ENCODE measurements at regions not wholly inside any gene's neighbourhood (a gene's known extent, or its start where the extent isn't known, plus 50 kb on each side); places are given as distances from the start of the nearest gene placed in this dataset.
"Not testable (repeated sequence)": the region's sequence is repeated elsewhere in the genome, so short reads cannot be mapped to it uniquely, and the experiment has no call there.

DNA sequence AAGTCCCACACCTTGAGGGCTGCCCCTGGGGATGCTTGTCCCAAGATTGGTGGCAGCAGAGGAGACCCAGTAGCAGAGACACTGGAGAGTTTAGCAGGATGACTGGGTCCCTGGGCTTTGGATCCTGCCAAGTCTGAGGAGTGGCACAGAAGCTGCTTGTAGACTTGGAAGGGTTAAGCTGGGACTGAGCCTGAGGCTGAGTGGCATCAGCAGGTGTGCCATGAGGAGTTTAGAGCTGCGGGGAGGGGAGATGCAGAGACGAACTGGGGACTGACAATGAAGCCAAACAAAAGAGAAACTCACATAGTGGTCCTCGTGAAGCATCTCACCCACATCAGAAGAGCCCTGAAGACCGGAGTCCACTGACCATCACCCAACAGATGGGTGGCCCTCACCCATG lies 329.7 kb upstream of the KLHL29 start:
- H3K14ac ChIP-seq (ENCODE audit: low read length) = no peak overlapping the region

DNA sequence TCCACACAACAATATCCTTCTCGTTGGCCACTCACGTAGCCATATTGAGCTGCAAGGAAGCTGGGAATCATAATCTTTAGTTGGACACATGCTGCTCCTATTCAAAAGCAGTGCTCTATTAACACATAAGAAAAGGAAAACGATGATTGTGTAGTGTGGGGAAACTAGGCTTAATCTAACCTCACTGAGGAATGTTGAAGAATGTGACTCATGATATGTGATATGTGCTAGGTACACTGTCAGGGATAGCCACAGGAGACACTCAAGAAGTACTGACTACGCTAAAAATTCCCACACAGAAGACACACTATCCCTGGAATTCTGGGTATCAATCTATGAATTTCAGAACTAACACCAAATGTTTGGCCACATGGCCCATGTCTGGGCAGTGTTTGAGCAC lies 328.1 kb upstream of the KLHL29 start:
- H2BK5ac ChIP-seq (ENCODE audit: low read length); H2AK5ac ChIP-seq (ENCODE audit: low read depth, low read length); H2AFZ ChIP-seq (ENCODE audit: low read length); H3K4ac ChIP-seq (ENCODE audit: low read length); H2BK120ac ChIP-seq (ENCODE audit: low read depth, low read length); H3K4me3 ChIP-seq (ENCODE audit: low read length in 2 of 2); H3K36me3 ChIP-seq (replicated peaks in 1 of 2; ENCODE audit: control insufficient read depth in 2 of 2, insufficient read depth in 2 of 2, low read length in 2 of 2); H3K9ac ChIP-seq (ENCODE audit: low read depth, low read length, poor library complexity); H3K23ac ChIP-seq (ENCODE audit: low read depth, low read length, poor library complexity); H3K14ac ChIP-seq (ENCODE audit: low read length); H3K79me1 ChIP-seq (ENCODE audit: low read depth, low read length); H2BK12ac ChIP-seq (ENCODE audit: low read length); H3K18ac ChIP-seq (ENCODE audit: low read length); DNase-seq (ENCODE audit: low spot score); H3K4me2 ChIP-seq (ENCODE audit: insufficient read depth, low read length, poor library complexity, severe bottlenecking); H4K91ac ChIP-seq (ENCODE audit: low read depth, low read length, poor library complexity); H3K27me3 ChIP-seq (ENCODE audit: control insufficient read depth in 3 of 3, insufficient read depth in 3 of 3, low read depth in 1 of 3, low read length in 3 of 3); H3K4me1 ChIP-seq (ENCODE audit: control insufficient read depth in 2 of 2, insufficient read depth in 1 of 2, low read depth in 1 of 2, low read length in 2 of 2); H3K9me3 ChIP-seq (replicated peaks in 1 of 2; ENCODE audit: control insufficient read depth in 2 of 2, insufficient read depth in 1 of 2, low read depth in 1 of 2, low read length in 2 of 2); H4K8ac ChIP-seq (ENCODE audit: low read depth, low read length); H3K27ac ChIP-seq (replicated peaks; ENCODE audit: low read length); H2BK15ac ChIP-seq (ENCODE audit: low read length): not testable (repeated sequence)
- no CpG with 5 or more reads among the region's 4 CpGs for WGBS, 2 donors (ENCODE audit: extremely low coverage in 2 of 2, insufficient read length in 2 of 2, insufficient replicate concordance in 1 of 2)

More for the DNA sequence above, 329.7 kb upstream of the KLHL29 start:
- H2BK12ac ChIP-seq (ENCODE audit: low read length) = no peak overlapping the region
- no peaks in the 10 kb centered on the region for H3K27me3 ChIP-seq (ENCODE audit: control insufficient read depth in 3 of 3, insufficient read depth in 3 of 3, low read depth in 1 of 3, low read length in 3 of 3)
- H2AFZ ChIP-seq (ENCODE audit: low read length) = no peak overlapping the region
- H3K4me3 ChIP-seq (ENCODE audit: low read length in 2 of 2) = no peak overlapping the region
- H3K27ac ChIP-seq (replicated peaks; ENCODE audit: low read length) = no peak overlapping the region
- H3K4me1 ChIP-seq (ENCODE audit: control insufficient read depth in 2 of 2, insufficient read depth in 1 of 2, low read depth in 1 of 2, low read length in 2 of 2) = peaks cover 0 to 5% of the 10 kb centered on the region in 2 donors
- no peaks in the 10 kb centered on the region for H3K36me3 ChIP-seq (replicated peaks in 1 of 2; ENCODE audit: control insufficient read depth in 2 of 2, insufficient read depth in 2 of 2, low read length in 2 of 2)
- H2BK5ac ChIP-seq (ENCODE audit: low read length) = no peak overlapping the region
- peak overlapping the region; percentile 13 for H2AK5ac ChIP-seq (ENCODE audit: low read depth, low read length)
- no CpG with 5 or more reads among the region's 4 CpGs for WGBS, 2 donors (ENCODE audit: extremely low coverage in 2 of 2, insufficient read length in 2 of 2, insufficient replicate concordance in 1 of 2)
- H3K23ac ChIP-seq (ENCODE audit: low read depth, low read length, poor library complexity) = no peak overlapping the region
- H3K79me1 ChIP-seq (ENCODE audit: low read depth, low read length) = no peaks in the 10 kb centered on the region
- no peak overlapping the region for H4K91ac ChIP-seq (ENCODE audit: low read depth, low read length, poor library complexity)
- H4K8ac ChIP-seq (ENCODE audit: low read depth, low read length) = no peak overlapping the region
- no peak overlapping the region for H2BK15ac ChIP-seq (ENCODE audit: low read length)
- no peak overlapping the region for H3K9ac ChIP-seq (ENCODE audit: low read depth, low read length, poor library complexity)
- no peak overlapping the region for H3K4me2 ChIP-seq (ENCODE audit: insufficient read depth, low read length, poor library complexity, severe bottlenecking)
- H3K4ac ChIP-seq (ENCODE audit: low read length) = no peak overlapping the region
- no peak overlapping the region for H2BK120ac ChIP-seq (ENCODE audit: low read depth, low read length)
- H3K9me3 ChIP-seq (replicated peaks in 1 of 2; ENCODE audit: control insufficient read depth in 2 of 2, insufficient read depth in 1 of 2, low read depth in 1 of 2, low read length in 2 of 2) = peaks cover 0 to 2% of the 10 kb centered on the region in 2 donors
- no peak overlapping the region for H3K18ac ChIP-seq (ENCODE audit: low read length)
- no peak for DNase-seq (ENCODE audit: low spot score)

- H3K23ac ChIP-seq (ENCODE audit: low read depth, low read length, poor library complexity) = no peak overlapping the region
- no peaks in the 10 kb centered on the region for H3K36me3 ChIP-seq (replicated peaks in 1 of 2; ENCODE audit: control insufficient read depth in 2 of 2, insufficient read depth in 2 of 2, low read length in 2 of 2)
- no peak overlapping the region for H2BK5ac ChIP-seq (ENCODE audit: low read length)
- peaks cover 0 to 10% of the 10 kb centered on the region in 2 donors for H3K4me1 ChIP-seq (ENCODE audit: control insufficient read depth in 2 of 2, insufficient read depth in 1 of 2, low read depth in 1 of 2, low read length in 2 of 2)
- no peak overlapping the region for H3K4ac ChIP-seq (ENCODE audit: low read length)
- no peaks in the 10 kb centered on the region for H3K79me1 ChIP-seq (ENCODE audit: low read depth, low read length)
- H2AK5ac ChIP-seq (ENCODE audit: low read depth, low read length) = no peak overlapping the region
- H4K91ac ChIP-seq (ENCODE audit: low read depth, low read length, poor library complexity) = no peak overlapping the region
- H3K4me2 ChIP-seq (ENCODE audit: insufficient read depth, low read length, poor library complexity, severe bottlenecking) = no peak overlapping the region
- no peaks in the 10 kb centered on the region for H3K27me3 ChIP-seq (ENCODE audit: control insufficient read depth in 3 of 3, insufficient read depth in 3 of 3, low read depth in 1 of 3, low read length in 3 of 3)
- no peak overlapping the region for H3K4me3 ChIP-seq (ENCODE audit: low read length in 2 of 2)
- no peak overlapping the region for H2BK12ac ChIP-seq (ENCODE audit: low read length)
- no peak overlapping the region for H4K8ac ChIP-seq (ENCODE audit: low read depth, low read length)
- H3K14ac ChIP-seq (ENCODE audit: low read length) = no peak overlapping the region
- H3K9ac ChIP-seq (ENCODE audit: low read depth, low read length, poor library complexity) = no peak overlapping the region
- no peak overlapping the region for H2AFZ ChIP-seq (ENCODE audit: low read length)
- H3K18ac ChIP-seq (ENCODE audit: low read length) = peak overlapping the region; percentile 32
- no peak overlapping the region for H2BK120ac ChIP-seq (ENCODE audit: low read depth, low read length)
- no peaks in the 10 kb centered on the region for H3K9me3 ChIP-seq (replicated peaks in 1 of 2; ENCODE audit: control insufficient read depth in 2 of 2, insufficient read depth in 1 of 2, low read depth in 1 of 2, low read length in 2 of 2)
- H3K27ac ChIP-seq (replicated peaks; ENCODE audit: low read length) = no peak overlapping the region
- no CpG with 5 or more reads among the region's 9 CpGs for WGBS, 2 donors (ENCODE audit: extremely low coverage in 2 of 2, insufficient read length in 2 of 2, insufficient replicate concordance in 1 of 2)
- DNase-seq (ENCODE audit: low spot score) = no peak
- no peak overlapping the region for H2BK15ac ChIP-seq (ENCODE audit: low read length)
Observed at GRCh38 chr2:23058435-23058834, 326.5 kb upstream of the KLHL29 start.

DNA sequence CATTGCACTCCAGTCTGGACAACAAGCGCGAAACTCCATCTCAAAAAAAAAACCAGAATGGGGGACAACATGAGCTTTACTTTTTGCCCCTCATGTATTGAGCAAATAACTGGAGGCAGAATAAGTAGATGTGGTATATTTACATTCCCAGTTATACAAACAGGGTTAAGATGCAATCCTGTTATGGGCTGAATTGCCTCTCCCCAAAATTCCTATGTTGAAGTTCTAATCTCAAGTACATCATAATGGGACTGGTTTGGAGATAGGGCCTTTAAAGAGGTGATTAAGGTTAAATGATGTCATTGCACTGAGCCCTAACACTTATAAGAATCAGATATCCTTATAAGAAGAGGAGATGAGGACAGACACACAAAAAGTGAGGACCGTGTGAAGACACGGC lies 319.8 kb upstream of the KLHL29 start:
- WGBS, 2 donors (ENCODE audit: extremely low coverage in 2 of 2, insufficient read length in 2 of 2, insufficient replicate concordance in 1 of 2) = no CpG with 5 or more reads among the region's 4 CpGs
- Histone ChIP-seq H3K4me3 (ENCODE audit: low read length in 2 of 2) (no peak overlapping the region), H2AFZ (ENCODE audit: low read length) (no peak overlapping the region), H3K27me3 (ENCODE audit: control insufficient read depth in 3 of 3, insufficient read depth in 3 of 3, low read depth in 1 of 3, low read length in 3 of 3) (no peaks in the 10 kb centered on the region), H2BK12ac (ENCODE audit: low read length) (no peak overlapping the region), H2AK5ac (ENCODE audit: low read depth, low read length) (no peak overlapping the region), H4K8ac (ENCODE audit: low read depth, low read length) (no peak overlapping the region), H3K36me3 (replicated peaks in 1 of 2; ENCODE audit: control insufficient read depth in 2 of 2, insufficient read depth in 2 of 2, low read length in 2 of 2) (no peaks in the 10 kb centered on the region), H2BK5ac (ENCODE audit: low read length) (no peak overlapping the region), H3K4me1 (ENCODE audit: control insufficient read depth in 2 of 2, insufficient read depth in 1 of 2, low read depth in 1 of 2, low read length in 2 of 2) (peaks cover 0 to 7% of the 10 kb centered on the region in 2 donors), H3K18ac (ENCODE audit: low read length) (no peak overlapping the region), H3K4me2 (ENCODE audit: insufficient read depth, low read length, poor library complexity, severe bottlenecking) (no peak overlapping the region), H3K14ac (ENCODE audit: low read length) (no peak overlapping the region), H3K9ac (ENCODE audit: low read depth, low read length, poor library complexity) (no peak overlapping the region), H3K9me3 (replicated peaks in 1 of 2; ENCODE audit: control insufficient read depth in 2 of 2, insufficient read depth in 1 of 2, low read depth in 1 of 2, low read length in 2 of 2) (no peaks in the 10 kb centered on the region), H3K23ac (ENCODE audit: low read depth, low read length, poor library complexity) (no peak overlapping the region), H4K91ac (ENCODE audit: low read depth, low read length, poor library complexity) (no peak overlapping the region), H3K27ac (replicated peaks; ENCODE audit: low read length) (no peak overlapping the region), H2BK15ac (ENCODE audit: low read length) (no peak overlapping the region), H3K79me1 (ENCODE audit: low read depth, low read length) (no peaks in the 10 kb centered on the region), H3K4ac (ENCODE audit: low read length) (no peak overlapping the region), H2BK120ac (ENCODE audit: low read depth, low read length) (no peak overlapping the region)
- DNase-seq (ENCODE audit: low spot score) = no peak
